HG02642 (cell line): ENCODE measurements at regions not wholly inside any gene's neighbourhood (a gene's known extent, or its start where the extent isn't known, plus 50 kb on each side); places are given as distances from the start of the nearest gene placed in this dataset.
A peak's percentile ranks its signal among the peaks of the same experiment; 100 is the strongest.
"Not testable (repeated sequence)": the region's sequence is repeated elsewhere in the genome, so short reads cannot be mapped to it uniquely, and the experiment has no call there.

Experiments used
- ATAC-seq: cut with Tn5 transposase; IDR thresholded peaks from one replicate; pipeline ENCODE4 v1.9.1; 2021; ENCODE audit warnings: mild to moderate bottlenecking; ENCODE audit not compliant: unreplicated experiment, poor library complexity

DNA sequence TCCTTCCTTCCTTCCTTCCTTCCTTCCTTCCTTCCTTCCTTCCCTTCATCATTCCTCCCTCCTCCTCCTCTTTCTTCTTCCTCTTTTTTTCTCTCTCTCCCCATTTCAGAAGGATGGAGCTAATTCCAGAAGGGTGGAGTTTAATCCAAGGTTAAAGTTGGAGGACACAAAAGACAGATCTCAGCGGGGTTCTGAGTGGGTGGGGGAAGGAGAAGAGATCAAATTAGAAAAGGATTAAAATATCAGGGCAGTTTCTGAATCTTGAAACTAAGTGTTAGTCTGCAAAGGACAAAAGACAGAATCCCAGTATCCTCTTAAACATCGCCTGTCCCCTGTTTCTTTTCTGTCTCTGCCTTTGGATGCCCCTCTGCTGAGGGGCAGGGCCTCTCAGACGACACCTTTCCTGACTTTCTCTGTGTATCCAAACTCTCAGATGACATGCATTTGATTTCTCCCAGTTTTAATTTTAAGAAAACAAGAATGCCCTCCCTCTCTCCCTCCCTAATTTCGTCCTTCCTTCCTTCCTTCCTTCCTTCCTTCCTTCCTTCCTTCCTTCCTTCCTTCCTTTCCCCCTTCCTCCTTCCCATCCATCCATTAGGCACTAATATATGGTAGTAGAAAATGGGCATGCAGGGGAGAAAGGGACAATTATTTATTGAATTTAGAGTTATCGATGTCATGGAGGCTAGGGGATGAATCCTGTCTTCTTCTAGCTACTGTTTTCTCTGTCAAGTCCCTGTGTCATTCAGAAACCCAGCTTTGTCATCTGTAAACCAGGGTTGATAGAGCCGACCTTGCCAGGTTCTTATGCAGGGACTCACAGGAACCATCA, 269.1 kb downstream of the VRK1 start:
- no peak for ATAC-seq

DNA sequence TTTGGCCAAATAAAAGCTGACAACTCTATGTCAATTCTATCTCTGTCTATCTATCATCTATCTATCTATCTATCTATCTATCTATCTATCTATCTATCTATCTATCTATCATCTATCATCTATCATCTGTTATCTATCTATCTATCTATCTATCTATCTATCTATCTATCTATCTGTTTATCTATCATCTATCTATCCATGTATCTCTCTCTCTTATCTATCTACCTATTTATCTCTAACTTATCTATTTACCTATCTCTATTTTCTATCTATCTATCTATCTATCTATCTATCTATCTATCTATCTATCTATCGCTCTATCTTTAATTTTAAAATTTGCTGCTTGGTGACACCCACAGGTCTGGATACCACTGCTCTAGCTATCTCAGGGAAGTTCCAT, 271.1 kb downstream of the VRK1 start:
- ATAC-seq, result not testable (repeated sequence)

DNA sequence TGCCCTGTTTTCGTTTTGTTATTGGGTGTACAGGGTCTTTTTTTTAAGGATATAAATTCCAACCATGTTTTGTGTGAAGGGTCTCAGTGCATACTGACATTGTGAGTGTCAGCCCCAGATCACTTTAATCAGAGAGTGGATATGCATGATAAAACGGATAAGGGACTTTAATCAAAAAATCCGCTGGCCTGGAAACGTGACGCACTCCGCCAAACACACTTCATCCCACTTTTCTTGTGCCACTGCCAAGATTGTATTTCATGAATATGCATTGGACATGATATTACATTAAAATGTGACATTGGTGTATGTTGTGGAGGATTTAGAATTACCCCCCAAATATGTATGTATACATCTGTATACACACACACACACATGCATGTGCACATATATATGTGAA, 273.1 kb downstream of the VRK1 start:
- no peak for ATAC-seq

DNA sequence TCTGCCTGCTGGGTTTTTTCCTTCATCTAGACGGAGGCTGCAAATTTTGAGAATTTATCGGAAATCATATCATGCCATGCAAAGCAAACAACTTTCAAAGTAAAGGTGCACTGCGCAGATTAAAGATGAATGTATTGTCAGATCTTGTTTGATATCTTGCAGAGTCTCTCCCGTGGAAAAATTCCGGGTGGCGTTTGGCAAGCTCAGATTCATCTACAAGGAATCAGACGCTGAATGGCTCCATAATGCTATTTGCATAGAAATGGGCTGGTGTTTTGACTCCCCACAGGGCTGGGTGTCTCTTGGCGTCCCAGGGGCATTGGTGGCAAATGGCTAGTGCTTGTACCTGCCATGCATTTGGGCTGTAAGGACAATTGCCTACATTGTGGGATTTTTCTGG, 274.0 kb downstream of the VRK1 start:
- ATAC-seq, result no peak

DNA sequence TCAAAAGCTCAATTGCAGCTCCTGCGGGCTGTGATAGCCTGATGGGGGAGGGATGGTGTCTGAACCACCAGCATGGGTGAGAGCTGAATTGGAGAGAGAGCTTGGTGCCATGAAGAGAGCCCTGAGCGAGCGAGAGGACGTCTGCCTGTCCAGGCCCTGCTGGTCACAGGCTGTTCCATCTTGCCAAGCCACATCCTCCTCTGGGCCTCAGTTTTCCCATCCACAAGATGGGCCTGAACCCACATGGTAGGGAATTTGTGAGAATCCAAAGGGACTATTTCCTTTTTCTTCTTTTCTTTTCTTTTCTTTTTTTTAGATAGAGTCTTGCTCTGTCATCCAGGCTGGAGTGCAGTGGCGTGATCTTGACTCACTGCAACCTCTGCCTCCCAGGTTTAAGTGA, 276.4 kb downstream of the VRK1 start:
- no peak for ATAC-seq

DNA sequence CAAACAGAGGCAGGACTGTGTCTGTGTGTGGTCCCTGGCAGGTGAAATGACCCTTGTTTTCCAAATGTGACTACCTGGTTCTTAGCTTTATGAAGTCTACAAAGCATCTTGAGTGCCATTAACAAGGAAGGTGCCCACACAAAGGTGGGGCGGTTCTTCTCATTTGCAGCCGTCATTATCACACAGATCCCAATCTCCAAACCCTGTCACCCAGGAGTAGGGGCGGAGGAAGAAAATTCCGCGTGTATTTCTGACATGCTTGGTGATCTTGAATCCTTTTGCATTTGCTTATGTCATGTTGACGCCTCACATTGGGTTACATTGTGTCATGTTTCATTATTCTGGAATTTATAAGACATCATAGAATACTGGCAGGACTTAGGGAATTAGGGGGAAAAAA, 277.3 kb downstream of the VRK1 start:
- no peak for ATAC-seq

DNA sequence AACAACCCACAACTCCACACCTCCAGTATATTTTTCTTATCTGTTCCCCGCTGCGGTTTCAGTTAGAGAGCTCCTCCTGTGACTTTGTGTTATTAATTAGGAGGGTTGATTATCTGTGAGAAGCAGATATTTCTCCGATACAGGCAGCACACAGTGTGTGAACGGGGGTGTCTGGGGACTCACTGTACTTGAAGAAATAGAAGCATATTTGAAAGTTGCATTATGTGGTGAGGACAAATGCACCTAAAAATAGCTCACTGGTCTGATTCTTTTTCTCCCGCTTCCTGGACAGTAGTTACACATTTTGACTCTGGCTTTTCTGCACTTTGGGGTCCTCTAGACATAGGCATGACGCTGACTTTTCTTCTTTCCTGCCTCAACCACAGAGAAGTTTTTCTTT, 277.7 kb downstream of the VRK1 start:
- ATAC-seq, result no peak

DNA sequence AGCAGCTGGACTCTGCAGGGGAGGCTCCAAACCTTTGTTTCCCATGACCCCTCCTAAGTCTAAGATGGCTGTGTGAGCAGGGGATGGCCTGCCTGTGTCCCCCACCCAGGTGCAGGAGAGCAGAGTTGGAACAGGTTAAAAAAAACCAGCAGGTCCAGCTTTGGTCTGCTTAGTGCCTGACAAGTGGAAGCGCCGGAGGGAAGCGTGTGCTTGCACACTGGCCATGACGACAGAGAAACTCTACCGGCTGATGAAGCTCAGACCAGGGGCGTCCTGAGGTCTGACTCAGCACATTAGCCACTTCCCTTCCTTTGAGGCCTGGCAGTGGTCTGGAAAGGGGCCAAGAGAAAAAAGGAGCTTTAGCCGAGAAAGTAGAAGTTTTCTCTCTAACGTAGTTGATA, 280.1 kb downstream of the VRK1 start:
- peak; percentile 72 for ATAC-seq

DNA sequence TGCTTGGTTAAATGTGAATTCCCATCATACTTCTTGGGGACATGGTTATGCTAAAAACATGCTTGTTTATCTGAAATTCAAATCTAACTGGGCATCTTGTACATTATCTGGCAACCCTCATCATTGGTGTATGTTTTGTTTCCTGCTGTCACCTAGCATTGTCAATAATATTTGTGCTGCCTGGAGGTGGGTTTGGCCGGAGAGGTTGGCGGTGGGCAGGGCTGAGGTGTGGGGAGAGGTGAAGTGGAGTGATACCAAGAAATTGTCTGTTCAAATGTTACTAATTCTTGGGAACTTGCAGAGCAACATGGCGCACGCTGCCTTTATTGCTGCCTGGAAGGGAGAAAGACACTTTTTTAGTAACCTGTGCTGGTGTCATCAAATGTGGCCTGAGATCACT, 280.5 kb downstream of the VRK1 start:
- no peak for ATAC-seq

DNA sequence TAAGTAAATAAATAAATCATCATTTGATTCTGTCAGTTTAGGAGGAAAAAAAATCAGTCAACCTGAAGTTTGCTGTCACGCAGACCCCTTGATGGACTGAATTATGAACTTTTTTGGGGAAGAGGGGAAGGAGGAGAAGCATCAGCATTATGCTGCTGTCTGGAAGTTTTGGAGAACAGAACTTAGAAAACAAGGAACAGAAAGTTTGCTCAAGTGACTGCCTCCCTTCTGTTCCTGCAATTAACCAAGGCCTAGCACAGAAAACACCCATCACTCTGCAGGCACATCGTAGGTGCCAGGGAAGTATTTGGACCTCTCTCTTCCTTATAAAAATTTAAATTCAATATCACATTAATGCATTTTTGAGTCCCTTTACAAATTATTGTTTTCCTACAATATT, 283.8 kb downstream of the VRK1 start:
- no peak for ATAC-seq

DNA sequence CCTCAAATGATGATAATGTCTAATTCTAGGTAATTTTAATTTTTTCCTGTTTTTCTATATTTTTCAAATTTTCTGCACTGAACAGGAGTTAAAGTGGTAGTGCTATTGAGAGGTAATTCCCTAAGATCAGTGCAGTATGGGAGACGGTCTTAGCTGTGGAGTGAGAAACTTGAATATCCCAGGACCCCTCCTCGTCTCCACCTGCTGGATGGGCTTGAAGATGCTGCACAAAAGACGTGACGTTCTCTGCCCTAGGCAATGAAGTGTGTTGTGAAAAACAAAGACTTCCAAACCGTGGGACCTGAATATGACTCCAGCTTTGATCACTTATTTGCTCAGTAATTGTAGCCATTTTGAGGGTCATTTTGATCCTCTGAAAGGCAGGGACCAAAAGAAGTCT, 298.1 kb downstream of the VRK1 start:
- no peak for ATAC-seq

DNA sequence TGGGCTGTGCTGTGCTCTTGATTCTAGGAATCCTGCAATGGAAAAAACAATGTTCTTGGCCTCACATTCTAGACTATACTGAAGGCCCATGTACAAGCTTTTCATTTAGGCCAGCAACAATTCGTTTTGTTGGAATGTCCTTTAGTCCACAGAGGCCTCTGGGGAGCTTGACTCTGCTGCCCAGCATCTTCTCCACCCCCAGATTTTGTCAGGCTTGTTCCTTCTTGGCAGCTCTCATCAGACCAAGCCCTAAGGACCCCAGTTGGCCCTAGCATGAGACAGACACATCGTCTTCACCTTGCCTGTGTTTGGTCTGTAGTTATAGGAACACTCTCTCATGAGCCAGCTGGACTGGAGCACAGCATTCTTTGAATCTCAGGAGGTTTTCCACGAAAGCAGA, 300.1 kb downstream of the VRK1 start:
- no peak for ATAC-seq

DNA sequence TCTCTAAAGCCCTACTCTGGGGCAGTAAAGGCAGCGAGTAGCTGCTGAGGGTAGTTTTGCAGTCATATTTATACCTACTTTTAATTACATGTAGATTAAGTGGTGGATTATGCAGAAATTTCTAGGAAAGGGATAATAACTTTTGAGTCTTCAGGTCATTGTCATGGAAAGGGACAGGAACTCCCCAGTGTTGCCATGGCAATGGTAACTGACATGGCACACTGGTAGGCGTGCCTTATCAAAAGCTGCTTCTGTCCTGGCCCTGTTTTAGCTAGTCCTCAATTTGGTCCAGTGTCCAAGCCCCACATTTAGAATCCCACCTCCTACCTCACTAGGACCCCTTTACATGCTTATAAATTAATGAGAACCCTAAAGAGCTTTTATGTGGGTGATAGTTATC, 303.1 kb downstream of the VRK1 start:
- ATAC-seq, result no peak

DNA sequence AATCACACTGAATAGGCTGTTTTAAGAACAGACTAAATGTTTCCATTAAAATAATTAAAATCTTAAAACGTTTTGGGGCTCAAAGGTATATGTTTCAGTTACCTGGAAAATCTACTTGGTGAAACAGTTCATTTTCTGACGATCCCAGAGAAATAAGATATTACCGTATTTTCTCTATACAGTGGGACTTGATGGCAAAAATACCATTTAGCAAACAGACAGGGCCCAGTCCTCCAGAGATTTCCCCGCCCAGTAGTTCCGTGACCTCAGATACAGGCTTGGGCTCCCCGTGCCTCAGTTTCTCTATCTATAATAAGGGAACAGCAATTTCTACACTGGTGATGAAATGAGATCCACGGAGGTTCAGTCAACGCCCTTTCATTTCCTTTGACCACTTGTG, 304.4 kb downstream of the VRK1 start:
- ATAC-seq, result no peak

DNA sequence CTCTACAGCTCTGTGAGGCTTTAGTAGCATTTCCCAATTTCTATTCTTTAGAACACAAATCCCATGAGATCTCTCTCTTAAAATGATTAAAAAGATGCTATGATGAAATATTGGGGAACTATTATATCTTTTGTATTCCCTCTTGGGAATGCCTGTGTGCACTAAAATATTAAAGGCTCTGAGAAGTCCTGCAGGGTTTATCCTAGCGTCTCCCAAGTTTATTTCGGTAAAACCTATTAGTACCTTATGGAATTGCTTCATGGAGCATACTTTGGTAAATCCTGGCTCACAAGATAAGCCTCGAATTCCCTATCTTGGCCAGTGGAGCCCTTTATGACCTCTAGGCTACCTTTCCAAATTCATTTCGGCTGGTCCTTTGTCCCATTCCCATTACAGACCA, 306.8 kb downstream of the VRK1 start:
- ATAC-seq, result no peak

DNA sequence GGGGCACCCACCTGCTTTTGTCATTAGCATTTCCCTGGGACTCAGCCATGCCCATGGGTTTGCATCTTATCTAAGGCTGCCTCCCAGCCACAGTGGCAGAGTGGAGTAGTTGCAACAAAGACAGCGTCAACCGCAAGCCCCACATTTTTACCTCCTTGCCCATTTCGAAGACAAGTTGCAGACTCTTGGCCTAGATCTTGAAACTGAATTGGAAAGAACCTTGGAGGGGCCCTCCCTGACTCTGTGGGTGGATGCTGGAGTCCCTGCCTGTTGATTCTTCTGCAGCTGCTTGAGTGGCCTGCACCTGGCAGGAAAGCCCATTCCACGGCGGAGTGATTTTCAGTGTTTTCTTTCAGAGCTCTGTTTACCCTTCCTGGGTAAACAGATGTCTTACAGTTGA, 309.0 kb downstream of the VRK1 start:
- peak; percentile 62 for ATAC-seq

DNA sequence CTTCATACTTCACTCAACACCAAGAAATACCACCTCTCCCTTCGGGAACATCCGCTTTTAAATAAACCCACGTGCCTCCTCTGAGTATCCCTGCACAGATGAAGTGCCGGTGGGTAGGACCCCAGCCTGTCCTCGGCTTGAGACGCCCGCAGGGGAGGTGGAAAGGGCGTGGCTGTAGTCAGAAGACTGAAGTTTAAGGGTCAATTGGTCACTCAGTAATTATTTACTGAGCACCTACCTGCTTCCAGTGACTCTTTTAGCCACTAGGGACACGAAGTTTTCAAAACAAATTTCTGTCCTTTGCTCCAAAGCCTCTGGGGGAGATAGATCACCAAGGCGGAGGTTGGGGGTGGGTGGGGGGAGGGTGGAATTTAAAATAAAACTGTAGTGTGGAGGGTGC, 309.4 kb downstream of the VRK1 start:
- ATAC-seq, result peak; percentile 17

DNA sequence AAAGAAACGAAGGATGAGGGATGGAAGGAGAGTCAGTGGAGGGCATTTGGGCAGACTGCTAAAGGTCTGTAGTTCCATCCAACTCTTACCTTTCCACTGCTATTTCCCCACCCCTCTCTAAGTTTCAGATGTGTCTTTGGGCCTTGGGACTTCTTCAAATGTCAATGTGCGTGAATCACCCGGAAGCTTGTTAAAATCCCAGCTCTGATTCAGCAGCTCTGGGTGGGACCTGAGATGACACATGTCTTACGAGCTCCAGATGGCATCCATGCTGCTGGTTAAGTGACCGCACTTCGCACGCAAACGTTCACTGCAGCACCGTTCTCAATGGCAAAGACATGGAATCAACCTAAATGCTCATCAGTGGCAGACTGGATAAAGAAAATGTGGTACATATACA, 309.9 kb downstream of the VRK1 start:
- no peak for ATAC-seq

DNA sequence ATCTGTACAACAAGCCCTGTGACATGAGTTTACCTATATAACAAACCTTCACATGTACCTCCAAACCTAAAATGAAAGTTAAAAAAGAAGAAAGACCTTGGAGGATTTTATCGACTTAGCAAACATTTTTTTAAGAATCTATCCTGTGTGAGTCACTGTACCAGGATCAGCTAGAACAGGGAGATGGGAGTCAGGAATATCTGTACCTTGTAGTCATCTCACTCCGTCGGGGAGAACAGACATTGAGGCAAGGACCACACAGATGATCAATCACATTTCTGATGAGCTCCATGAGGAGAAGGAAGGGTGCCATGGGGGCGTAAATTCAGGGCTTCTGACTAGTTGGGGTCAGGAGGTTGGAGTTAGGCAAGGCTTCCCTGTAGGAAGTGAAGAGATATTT, 310.6 kb downstream of the VRK1 start:
- no peak for ATAC-seq

DNA sequence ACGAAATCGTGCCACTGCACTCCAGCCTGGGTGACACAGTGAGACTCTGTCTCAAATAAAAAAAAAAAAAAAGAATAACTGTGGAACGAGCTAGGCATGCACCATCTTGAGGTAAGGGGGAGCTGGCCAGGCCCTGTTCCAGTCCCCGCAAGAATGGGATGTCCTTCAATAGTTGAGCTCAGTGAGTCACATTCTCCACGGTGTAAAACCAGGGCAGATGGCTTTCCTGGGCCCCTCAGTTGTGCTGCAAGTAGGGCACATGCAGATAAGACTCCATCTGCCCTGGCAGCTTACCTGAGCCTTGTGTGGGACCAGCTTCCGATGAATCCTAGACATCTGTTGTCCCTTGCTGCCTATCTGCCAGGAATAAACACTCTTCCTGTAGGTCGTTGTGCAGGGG, 312.1 kb downstream of the VRK1 start:
- no peak for ATAC-seq

DNA sequence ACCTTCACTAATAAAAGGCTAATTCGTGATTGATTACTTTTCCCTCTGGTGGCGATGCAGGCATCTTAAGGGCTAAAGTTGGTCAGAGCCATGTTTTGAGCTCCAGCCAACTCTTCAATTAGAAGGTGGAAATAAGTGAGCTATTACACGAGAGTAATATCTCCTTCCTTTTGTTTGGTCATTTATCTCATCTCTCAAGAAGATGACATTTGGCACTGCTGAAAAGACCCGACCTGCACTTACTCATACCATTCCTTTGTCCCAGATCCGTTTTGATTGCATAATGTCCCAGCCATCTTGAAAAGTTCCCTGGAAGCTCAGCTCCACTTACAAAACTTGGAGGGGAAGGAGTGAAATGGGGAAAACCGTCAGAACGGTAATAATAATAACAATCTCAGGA, 316.2 kb downstream of the VRK1 start:
- ATAC-seq, result no peak

DNA sequence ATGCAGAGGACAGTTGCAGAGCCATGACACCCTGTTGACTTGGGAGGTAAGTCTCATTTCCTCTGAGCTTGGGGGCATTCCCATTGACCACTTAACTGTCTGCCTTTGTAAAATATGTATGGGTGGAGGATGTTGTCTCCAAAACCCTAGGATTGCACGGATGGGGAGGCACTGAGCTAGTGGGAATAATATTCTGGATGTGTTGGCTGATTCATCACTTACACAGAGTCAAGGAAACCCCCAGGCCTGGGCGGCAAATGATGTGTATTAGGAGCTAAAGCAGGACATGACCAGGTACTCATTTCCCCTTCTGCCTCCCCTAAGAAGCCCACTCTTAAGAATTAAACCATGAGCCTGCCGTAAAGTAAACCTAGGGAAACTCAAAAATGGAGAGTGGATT, 319.4 kb downstream of the VRK1 start:
- ATAC-seq, result no peak

DNA sequence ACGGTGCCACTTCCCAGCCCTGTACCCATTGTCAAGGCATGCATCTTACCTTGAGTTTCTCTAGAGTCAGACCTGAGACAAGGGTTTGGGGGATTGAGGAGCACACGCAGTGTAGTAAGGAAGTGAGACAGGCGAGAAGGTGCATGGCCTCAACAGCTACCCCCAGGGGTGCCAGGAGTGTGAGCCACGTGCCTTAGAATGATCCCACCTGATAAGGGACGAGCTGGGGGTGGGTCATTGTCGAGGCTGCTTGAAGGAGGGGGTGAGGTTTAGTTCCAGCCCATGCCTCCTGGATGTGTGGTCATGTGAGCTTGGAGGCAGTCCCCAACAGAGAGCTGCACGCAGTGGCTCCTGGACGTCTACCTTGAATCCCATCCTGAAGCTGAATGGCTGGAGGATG, 320.5 kb downstream of the VRK1 start:
- ATAC-seq, result no peak
